HEK293T (cell line): ENCODE measurements at regions not wholly inside any gene's neighbourhood (a gene's known extent, or its start where the extent isn't known, plus 50 kb on each side); places are given as distances from the start of the nearest gene placed in this dataset.
A peak's percentile ranks its signal among the peaks of the same experiment; 100 is the strongest.

Source experiments
- CTCF ChIA-PET: fragments of 350-600 bp; formaldehyde crosslinking; extraction: SDS; loops from one replicate; lab custom pipeline; 2021; ENCODE audit warnings: antibody characterized with exemption, inconsistent platforms; lab: Yijun Ruan, JAX
- POLR2A ChIA-PET: fragments of 350-600 bp; formaldehyde crosslinking; extraction: SDS; loops from one replicate; lab custom pipeline; 2020; ENCODE audit warnings: antibody characterized with exemption, inconsistent platforms; lab: Yijun Ruan, JAX
- DNase-seq: peaks from one replicate; pipeline ENCODE4 v3.0.0; 2012; ENCODE audit warnings: mixed read lengths; ENCODE audit errors: extremely low spot score
- ARNT ChIP-seq: fragments of 450-650 bp; IDR thresholded peaks from 2 replicates; pipeline ENCODE4 v1.6.1; 2017; ENCODE audit warnings: mild to moderate bottlenecking
- BHLHE40 ChIP-seq: fragments of 450-650 bp; IDR thresholded peaks from 2 replicates; pipeline ENCODE4 v1.6.1; 2016; ENCODE audit warnings: mild to moderate bottlenecking, moderate library complexity, borderline replicate concordance
- CTBP1 ChIP-seq: fragments of 450-650 bp; IDR thresholded peaks from 2 replicates; pipeline ENCODE4 v1.6.1; 2016; ENCODE audit warnings: borderline replicate concordance
- ELF4 ChIP-seq: fragments of 450-650 bp; IDR thresholded peaks from 2 replicates; pipeline ENCODE4 v1.6.1; 2017; ENCODE audit warnings: antibody characterized with exemption
- FOXA1 ChIP-seq: fragments of 450-650 bp; IDR thresholded peaks from 2 replicates; pipeline ENCODE4 v1.6.1; 2016; ENCODE audit warnings: mild to moderate bottlenecking
- FOXK2 ChIP-seq: fragments of 450-650 bp; IDR thresholded peaks from 2 replicates; pipeline ENCODE4 v1.6.1; 2016; ENCODE audit warnings: mild to moderate bottlenecking
- FOXM1 ChIP-seq: fragments of 450-650 bp; IDR thresholded peaks from 2 replicates; pipeline ENCODE4 v1.6.1; 2017; ENCODE audit warnings: mild to moderate bottlenecking, borderline replicate concordance
- HDGF ChIP-seq: fragments of 450-650 bp; IDR thresholded peaks from 2 replicates; pipeline ENCODE4 v1.6.1; 2017; ENCODE audit warnings: antibody characterized with exemption, borderline replicate concordance
- L3MBTL2 ChIP-seq: fragments of 450-650 bp; conservative IDR thresholded peaks from 2 replicates; pipeline ENCODE4 v1.6.1; 2016; ENCODE audit warnings: mild to moderate bottlenecking
- LEF1 ChIP-seq: fragments of 450-650 bp; IDR thresholded peaks from 2 replicates; pipeline ENCODE4 v1.6.1; 2017; ENCODE audit warnings: mild to moderate bottlenecking, borderline replicate concordance
- NFRKB ChIP-seq: fragments of 450-650 bp; IDR thresholded peaks from 2 replicates; pipeline ENCODE4 v1.6.1; 2016; ENCODE audit warnings: mild to moderate bottlenecking, moderate library complexity
- SP1 ChIP-seq: fragments of 450-650 bp; IDR thresholded peaks from 2 replicates; pipeline ENCODE4 v1.6.1; 2017
- SUZ12 ChIP-seq: fragments of 450-650 bp; IDR thresholded peaks from 2 replicates; pipeline ENCODE4 v1.6.1; 2016; ENCODE audit warnings: mild to moderate bottlenecking
- TARDBP ChIP-seq: fragments of 450-650 bp; IDR thresholded peaks from 2 replicates; pipeline ENCODE4 v1.6.1; 2016
- ZNF384 ChIP-seq: fragments of 450-650 bp; IDR thresholded peaks from 2 replicates; pipeline ENCODE4 v1.6.1; 2016
- TF ChIP-seq, protein P1 (sequence below): fragments of 450-650 bp; IDR thresholded peaks from 2 replicates; pipeline ENCODE4 v1.6.1; 2016

DNA sequence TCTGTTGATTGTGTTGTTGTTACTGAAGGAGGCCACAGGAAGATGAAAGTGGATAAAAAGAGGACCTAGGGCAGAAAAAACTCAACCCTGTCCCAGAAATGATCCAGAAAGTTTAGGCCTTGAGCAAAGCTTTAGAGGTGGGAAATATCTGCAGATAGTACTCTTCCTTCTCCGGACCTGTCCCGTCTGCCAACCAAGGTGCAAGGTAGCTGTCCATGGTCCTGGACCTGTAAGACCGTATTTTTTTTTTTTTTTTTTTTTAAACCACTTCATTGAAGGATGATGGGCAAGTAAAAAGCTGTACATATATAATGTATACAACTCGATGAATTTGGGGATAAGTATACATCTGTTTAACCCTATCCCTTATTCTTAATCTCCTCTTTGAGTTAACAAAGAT, 225.9 kb downstream of the OLFM4 start:
- ChIA-PET CTCF (no interaction called here), POLR2A (no interaction called here)
- DNase-seq, result no peak
- TF ChIP-seq BHLHE40 (no peak), TARDBP (no peak), ZNF384 (peak; percentile 78), LEF1 (no peak), L3MBTL2 (no peak), FOXK2 (no peak), ELF4 (no peak), SP1 (no peak), SUZ12 (no peak)

DNA sequence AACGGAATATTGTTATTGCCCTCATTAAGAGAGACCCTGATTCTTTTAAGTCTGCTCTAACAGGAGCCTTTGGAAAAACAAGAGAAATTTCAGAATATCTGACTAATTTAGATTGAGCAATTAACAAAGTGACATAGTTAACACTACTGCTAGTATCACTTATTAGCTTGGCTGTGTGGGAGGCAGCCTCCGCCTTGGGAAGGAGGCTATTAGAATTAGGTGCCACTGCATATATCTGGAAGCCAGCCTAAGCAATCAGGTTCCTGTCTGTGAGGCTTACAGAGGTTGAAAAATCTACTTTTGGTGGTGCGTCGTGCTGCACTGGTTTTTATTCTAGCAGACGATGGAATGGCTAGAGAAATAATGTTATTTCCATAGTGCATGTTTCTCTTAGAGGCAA, 227.2 kb downstream of the OLFM4 start:
- POLR2A ChIA-PET, result no interaction called here
- CTCF ChIA-PET, result interaction anchor here (0.7 kb wide), 1 partner anchor 54 kb away, joined by 3 read pairs; no protein-coding TSS in a partner anchor
- no peak for TF ChIP-seq ZNF384
- TF ChIP-seq, protein P1, sequence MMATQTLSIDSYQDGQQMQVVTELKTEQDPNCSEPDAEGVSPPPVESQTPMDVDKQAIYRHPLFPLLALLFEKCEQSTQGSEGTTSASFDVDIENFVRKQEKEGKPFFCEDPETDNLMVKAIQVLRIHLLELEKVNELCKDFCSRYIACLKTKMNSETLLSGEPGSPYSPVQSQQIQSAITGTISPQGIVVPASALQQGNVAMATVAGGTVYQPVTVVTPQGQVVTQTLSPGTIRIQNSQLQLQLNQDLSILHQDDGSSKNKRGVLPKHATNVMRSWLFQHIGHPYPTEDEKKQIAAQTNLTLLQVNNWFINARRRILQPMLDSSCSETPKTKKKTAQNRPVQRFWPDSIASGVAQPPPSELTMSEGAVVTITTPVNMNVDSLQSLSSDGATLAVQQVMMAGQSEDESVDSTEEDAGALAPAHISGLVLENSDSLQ, result no peak
- no peak for TF ChIP-seq FOXA1
- DNase-seq, result no peak

DNA sequence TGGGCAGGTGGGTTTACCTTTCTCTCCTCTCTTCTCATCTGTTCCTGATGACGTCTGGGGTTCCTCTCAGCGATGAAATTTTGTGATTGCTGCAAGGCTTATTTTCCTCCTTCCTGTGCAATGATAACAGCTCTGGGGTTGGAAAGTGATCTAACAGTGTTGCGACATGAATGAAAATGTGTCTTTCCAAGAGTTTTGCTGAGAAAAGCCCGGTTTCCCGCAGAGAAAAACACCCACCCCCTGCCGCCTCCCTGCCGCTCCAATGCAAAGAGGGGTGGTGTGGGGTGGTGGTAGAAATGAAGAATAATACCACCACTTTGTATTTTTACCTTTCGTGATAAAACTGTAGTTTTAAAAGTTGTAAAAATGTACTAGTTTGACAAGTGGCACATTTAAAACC, 232.0 kb downstream of the OLFM4 start:
- TF ChIP-seq CTBP1 (no peak), FOXA1 (no peak), ARNT (no peak), SP1 (no peak), HDGF (no peak), FOXM1 (no peak), ELF4 (no peak), NFRKB (no peak), TARDBP (no peak), BHLHE40 (no peak), LEF1 (no peak), ZNF384 (no peak), FOXK2 (no peak), SUZ12 (no peak), L3MBTL2 (no peak)
- TF ChIP-seq, protein P1, result no peak
- no peak for DNase-seq
- CTCF ChIA-PET, result no interaction called here
- POLR2A ChIA-PET, result no interaction called here

DNA sequence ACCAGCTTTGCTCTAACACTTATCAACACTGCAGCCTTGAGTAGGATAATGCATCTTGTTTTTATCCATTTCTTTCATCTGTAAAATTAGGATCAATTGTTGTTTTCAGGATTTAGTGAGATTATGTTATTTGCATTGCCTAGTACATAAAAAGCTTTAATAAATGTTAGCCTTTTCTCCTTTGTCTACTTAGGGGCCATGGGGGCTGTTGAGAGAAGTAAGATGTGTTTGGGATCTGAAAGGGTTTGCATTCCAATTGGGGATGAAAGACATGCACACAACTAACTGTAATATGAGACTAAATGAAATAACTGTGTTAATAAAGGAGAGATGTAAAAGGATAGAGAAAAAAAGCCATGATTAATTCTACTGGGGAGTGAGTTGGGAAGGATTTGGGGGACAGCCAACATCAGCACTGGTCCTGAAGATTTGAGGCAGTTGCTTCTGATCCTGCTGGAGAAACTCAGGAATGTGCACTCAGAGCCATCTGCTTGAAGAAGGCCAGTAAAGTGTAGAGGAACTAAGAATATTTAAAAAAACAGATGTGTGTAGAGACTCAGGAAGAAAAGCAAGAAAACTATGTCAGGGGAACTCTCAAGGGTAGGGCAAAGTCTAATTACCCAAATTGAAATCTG, 236.3 kb downstream of the OLFM4 start:
- TF ChIP-seq, protein P1, result no peak
- TF ChIP-seq FOXM1 (no peak), ARNT (no peak), FOXA1 (no peak), ELF4 (no peak), SP1 (no peak), HDGF (no peak), NFRKB (no peak), SUZ12 (no peak), L3MBTL2 (no peak)
- ChIA-PET POLR2A (no interaction called here), CTCF (no interaction called here)
- DNase-seq, result no peak

DNA sequence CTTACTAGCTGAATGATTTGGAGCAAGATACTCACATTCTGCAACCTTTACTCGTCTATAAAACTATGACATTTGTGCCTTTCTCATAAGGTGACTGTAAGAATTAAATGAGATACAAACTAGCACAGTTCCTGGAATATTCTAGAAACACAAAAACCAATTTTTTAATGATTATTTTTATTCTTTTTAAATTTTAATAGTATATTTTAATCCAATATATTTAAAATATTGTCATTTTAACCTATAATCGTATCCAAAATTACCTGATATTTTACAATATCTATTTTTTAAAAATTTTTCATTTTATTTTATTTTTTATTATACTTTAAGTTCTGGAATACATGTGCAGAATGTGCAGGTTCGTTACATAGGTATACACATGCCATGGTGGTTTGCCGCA, 238.1 kb downstream of the OLFM4 start:
- ChIA-PET CTCF (no interaction called here), POLR2A (no interaction called here)
- TF ChIP-seq FOXK2 (no peak), ELF4 (no peak), HDGF (no peak), L3MBTL2 (no peak), ARNT (no peak), TARDBP (no peak), FOXA1 (no peak), CTBP1 (no peak), BHLHE40 (no peak), SUZ12 (no peak), ZNF384 (no peak), NFRKB (no peak), FOXM1 (no peak), SP1 (no peak), LEF1 (no peak)
- TF ChIP-seq, protein P1, result no peak
- DNase-seq, result no peak

DNA sequence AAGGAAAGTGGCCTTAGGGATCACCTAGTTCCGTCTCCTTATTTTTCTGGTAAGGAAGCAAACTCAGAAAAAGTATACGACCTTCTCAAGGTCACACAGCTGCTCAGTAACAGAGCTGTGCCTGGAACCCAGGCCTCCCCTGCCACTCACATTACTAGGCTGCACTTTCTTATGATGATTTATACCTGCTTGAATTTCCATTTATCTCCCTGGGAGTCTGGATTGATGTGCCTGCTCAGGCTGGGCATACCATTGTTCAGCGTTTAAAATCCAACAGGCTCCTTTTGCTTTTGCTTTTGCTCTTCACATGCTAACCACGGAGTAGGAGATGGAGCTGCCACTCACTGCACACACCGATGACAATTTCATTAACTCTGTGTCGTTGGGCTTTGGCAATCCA, 241.0 kb downstream of the OLFM4 start:
- DNase-seq, result no peak
- POLR2A ChIA-PET, result no interaction called here
- CTCF ChIA-PET, result interaction anchor here (1.1 kb wide), 1 partner anchor 19 kb away, joined by 4 read pairs; no protein-coding TSS in a partner anchor
- TF ChIP-seq ARNT (no peak), NFRKB (no peak), HDGF (no peak), ELF4 (no peak), FOXA1 (no peak), FOXM1 (no peak), BHLHE40 (no peak), SP1 (no peak), LEF1 (no peak), ZNF384 (no peak), FOXK2 (no peak), L3MBTL2 (no peak), SUZ12 (no peak), CTBP1 (no peak), TARDBP (no peak)
- TF ChIP-seq, protein P1, result no peak
